ENCODE measurements at regions not wholly inside any gene's neighbourhood (a gene's known extent, or its start where the extent isn't known, plus 50 kb on each side); places are given as distances from the start of the nearest gene placed in this dataset.

DNA sequence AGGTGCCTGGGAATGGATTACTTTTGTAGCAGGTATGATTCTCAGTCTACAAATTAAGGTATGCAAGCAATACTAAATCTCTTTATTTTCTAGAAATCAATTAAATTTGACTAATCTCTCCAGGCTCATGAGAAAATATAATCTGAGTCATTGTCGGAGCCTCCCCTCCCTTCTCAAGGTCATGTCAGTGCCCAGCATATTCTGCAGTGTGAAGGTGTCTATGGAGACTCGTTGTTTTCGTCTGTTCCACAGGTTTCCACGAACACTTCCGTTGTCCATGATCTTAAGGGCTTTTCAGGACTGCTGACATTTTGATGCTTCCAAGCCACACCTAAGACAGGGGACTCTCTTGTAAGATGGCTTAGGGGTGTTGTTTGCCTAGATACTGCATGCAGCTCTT is 56.6 kb upstream of the SCOC start:
- TF ChIP-seq POLR2A (IDR thresholded peaks at IDR 0.05): no peak
- no peak for DNase-seq (ENCODE audit: low spot score in 2 of 2)
- WGBS, 2 donors: 95% methylated on average over 5 of the region's 5 CpGs
- no peak overlapping the region for H3K4me3 ChIP-seq (ENCODE audit: low read depth, poor library complexity, severe bottlenecking)
- intact Hi-C loops (cut with DNase I; ENCODE audit: low total_unique reads): no loop called here

DNA sequence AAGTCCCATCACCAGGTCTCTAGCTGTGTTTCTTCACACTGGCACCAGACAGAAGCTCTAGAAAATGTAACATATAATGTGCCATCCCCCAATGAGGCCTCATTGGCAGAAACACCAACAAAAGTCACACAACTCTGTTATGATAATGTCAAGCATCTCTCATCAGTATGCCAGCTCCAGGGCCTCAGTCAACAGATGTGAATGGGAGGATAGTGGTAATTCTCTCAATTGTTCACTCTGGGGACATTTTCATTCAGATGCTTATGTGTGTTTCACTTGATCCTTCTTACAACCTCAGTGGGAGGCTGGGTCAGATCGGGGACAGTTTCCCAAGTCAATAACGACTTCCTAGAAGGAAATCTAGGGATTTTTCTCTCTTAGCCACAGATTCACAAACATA is 57.5 kb upstream of the SCOC start:
- TF ChIP-seq, protein P1, sequence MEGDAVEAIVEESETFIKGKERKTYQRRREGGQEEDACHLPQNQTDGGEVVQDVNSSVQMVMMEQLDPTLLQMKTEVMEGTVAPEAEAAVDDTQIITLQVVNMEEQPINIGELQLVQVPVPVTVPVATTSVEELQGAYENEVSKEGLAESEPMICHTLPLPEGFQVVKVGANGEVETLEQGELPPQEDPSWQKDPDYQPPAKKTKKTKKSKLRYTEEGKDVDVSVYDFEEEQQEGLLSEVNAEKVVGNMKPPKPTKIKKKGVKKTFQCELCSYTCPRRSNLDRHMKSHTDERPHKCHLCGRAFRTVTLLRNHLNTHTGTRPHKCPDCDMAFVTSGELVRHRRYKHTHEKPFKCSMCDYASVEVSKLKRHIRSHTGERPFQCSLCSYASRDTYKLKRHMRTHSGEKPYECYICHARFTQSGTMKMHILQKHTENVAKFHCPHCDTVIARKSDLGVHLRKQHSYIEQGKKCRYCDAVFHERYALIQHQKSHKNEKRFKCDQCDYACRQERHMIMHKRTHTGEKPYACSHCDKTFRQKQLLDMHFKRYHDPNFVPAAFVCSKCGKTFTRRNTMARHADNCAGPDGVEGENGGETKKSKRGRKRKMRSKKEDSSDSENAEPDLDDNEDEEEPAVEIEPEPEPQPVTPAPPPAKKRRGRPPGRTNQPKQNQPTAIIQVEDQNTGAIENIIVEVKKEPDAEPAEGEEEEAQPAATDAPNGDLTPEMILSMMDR (IDR thresholded peaks at IDR 0.05): no peak
- WGBS, 2 donors: 73 to 94% methylated on average over 2 of the region's 2 CpGs
- no peak overlapping the region for H3K4me3 ChIP-seq (ENCODE audit: low read depth, poor library complexity, severe bottlenecking)
- intact Hi-C loops (cut with DNase I; ENCODE audit: low total_unique reads): no loop called here
- no peak for DNase-seq (ENCODE audit: low spot score in 2 of 2)

DNA sequence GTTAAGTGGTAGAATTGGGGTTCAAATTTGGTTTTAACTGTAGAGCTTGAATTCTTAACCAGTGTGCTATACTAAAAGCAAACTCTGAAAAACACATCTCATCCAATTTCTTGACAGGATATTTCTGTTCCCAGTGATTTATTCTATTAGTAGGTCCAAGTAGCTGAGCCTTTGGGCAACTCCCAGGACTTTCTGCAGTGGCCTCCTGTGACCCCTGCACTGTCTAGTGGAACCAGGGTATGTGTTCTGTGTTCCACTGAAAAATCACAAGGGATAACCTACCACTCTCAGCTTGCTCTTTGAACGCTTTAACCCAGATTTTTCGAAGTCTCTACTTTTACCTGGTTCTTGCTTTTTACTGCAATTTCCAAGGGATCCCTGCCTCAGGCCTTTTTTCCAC is 58.0 kb upstream of the SCOC start:
- H3K4me3 ChIP-seq (ENCODE audit: low read depth, poor library complexity, severe bottlenecking): no peak overlapping the region
- WGBS, 2 donors: 91% methylated on average over 2 of the region's 2 CpGs
- no peak for DNase-seq (ENCODE audit: low spot score in 2 of 2)
- TF ChIP-seq, protein P1 (IDR thresholded peaks at IDR 0.05): no peak
- no peak for TF ChIP-seq POLR2A (IDR thresholded peaks at IDR 0.05)
- intact Hi-C loops (cut with DNase I; ENCODE audit: low total_unique reads): no loop called here

DNA sequence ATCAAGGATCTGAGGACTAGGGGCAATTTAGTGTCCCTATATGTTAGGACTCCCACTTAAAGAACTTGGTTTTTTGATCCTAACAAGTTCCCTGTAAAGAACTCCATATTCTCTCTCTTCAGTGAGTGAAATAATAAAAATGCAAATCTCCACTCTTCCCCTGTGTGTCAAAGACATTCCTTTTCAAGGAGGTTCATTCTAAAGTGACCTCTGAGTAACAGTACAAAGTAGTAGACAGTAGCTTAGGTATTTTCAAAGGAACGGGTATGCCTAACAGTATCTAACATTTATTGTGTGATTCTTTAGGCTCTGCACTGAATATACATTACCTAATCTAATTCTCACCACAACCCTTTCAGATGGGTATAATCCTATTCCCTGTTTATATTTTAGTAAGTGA is 58.4 kb upstream of the SCOC start:
- no peak overlapping the region for H3K4me3 ChIP-seq (ENCODE audit: low read depth, poor library complexity, severe bottlenecking)
- DNase-seq (ENCODE audit: low spot score in 2 of 2): no peak
- TF ChIP-seq, protein P1 (IDR thresholded peaks at IDR 0.05): no peak
- TF ChIP-seq POLR2A (IDR thresholded peaks at IDR 0.05): no peak
- 82 to 84% methylated on average over 1 of the region's 1 CpG for WGBS, 2 donors
- intact Hi-C loops (cut with DNase I; ENCODE audit: low total_unique reads): no loop called here

DNA sequence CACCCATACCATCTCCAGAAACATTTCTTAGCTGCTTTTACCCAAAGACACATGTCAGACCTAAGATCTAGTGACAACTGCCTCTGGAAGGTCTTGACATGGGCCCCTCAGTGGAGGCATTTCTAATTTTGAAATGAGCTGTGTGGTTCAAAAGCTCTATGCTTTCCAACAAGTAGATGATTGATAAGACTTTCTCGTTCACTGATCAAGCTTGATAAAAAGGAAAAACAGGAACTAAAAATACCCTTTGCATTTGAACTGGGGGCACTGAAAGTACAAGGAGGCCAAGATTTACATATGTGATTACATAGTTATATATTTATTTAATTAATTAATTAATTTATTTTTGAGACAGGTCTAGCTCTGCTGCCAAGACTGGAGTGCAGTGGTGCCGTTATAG is 61.3 kb upstream of the SCOC start:
- no peak for TF ChIP-seq POLR2A (IDR thresholded peaks at IDR 0.05)
- TF ChIP-seq, protein P1 (IDR thresholded peaks at IDR 0.05): no peak
- intact Hi-C loops (cut with DNase I; ENCODE audit: low total_unique reads): no loop called here
- no peak for DNase-seq (ENCODE audit: low spot score in 2 of 2)
- 53 to 74% methylated on average over 2 of the region's 2 CpGs for WGBS, 2 donors
- no peak overlapping the region for H3K4me3 ChIP-seq (ENCODE audit: low read depth, poor library complexity, severe bottlenecking)

DNA sequence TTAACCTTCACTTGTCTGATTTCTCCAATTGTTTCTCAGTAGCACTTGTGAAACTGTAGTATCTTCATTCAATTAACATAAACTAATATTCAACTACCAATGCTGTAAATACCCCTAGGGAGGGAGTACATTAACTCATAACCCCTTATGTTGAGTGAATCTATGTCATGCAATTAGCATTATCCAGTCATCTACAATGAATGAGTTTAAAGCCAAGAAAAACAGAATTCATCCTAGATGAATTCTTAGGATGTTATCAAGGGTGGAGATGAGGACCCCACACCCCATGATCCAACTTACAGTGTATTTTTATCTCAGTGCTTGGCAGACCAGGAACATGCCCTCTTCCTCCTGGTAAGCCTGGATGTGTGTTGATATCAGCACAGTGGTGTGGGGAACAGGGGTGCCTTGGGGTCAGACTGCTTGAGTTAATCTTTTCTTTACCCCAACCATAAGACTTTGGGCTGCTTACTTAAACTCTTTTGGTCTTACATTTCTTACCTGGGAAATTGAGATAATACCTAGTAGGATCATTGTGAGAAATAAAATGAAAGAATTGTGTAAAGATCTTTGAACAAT is 62.1 kb upstream of the SCOC start:
- TF ChIP-seq, protein P1 (IDR thresholded peaks at IDR 0.05): no peak
- TF ChIP-seq POLR2A (IDR thresholded peaks at IDR 0.05): no peak
- DNase-seq (ENCODE audit: low spot score in 2 of 2): no peak
- intact Hi-C loops (cut with DNase I; ENCODE audit: low total_unique reads): no loop called here
- H3K4me3 ChIP-seq (ENCODE audit: low read depth, poor library complexity, severe bottlenecking): no peak overlapping the region

Measured in lower leg skin (tissue), 4 donors.